PC-9 (cell line): ENCODE measurements at regions not wholly inside any gene's neighbourhood (a gene's known extent, or its start where the extent isn't known, plus 50 kb on each side); places are given as distances from the start of the nearest gene placed in this dataset.

Source experiments
- BruUV-seq: library from RNA; stranded (reverse); fragments of 400-500 nt; replicated peaks from 2 replicates; lab custom pipeline; 2021; lab: Mats Ljungman, UMichigan
- CTCF ChIA-PET: fragments of 300-600 bp; sonication (Branson Sonifier 250); formaldehyde crosslinking; loops from one replicate; lab custom pipeline; 2022; ENCODE audit warnings: antibody characterized with exemption; lab: Charles Lee
- POLR2A ChIA-PET: fragments of 300-600 bp; sonication (Branson Sonifier 250); formaldehyde crosslinking; loops from one replicate; lab custom pipeline; 2022; ENCODE audit warnings: antibody characterized with exemption; ENCODE audit not compliant: unreplicated experiment; lab: Charles Lee
- DNase-seq, 2 experiments: peaks; one replicate each; pipeline versions ENCODE4 v3.0.0 to v3.0.0-alpha.2; 2015 to 2022; ENCODE audit warnings: mixed read lengths in 1 of 2
- H2AFZ ChIP-seq: fragments of 200-600 bp; sonication (generic); 2 replicates; pipeline ENCODE4 v1.8.1; 2017; ENCODE audit warnings: antibody characterized with exemption
- H3F3A ChIP-seq: fragments of 200-600 bp; sonication (generic); 2 replicates; pipeline ENCODE4 v1.8.1; 2017; ENCODE audit warnings: antibody characterized with exemption, mild to moderate bottlenecking, low read depth; ENCODE audit not compliant: insufficient read depth
- H3K27ac ChIP-seq: fragments of 200-600 bp; sonication (generic); 2 replicates; pipeline ENCODE4 v1.6.1; 2016; ENCODE audit warnings: mixed run types
- H3K27me3 ChIP-seq: fragments of 200-600 bp; sonication (generic); 2 replicates; pipeline ENCODE4 v1.6.1; 2016; ENCODE audit warnings: low read depth, mixed run types; ENCODE audit not compliant: insufficient read depth
- H3K36me3 ChIP-seq: fragments of 200-600 bp; sonication (generic); 2 replicates; pipeline ENCODE4 v1.6.1; 2016; ENCODE audit warnings: low read depth, mixed run types
- H3K4me1 ChIP-seq: fragments of 200-600 bp; sonication (generic); replicated peaks from 2 replicates; pipeline ENCODE4 v1.6.1; 2016; ENCODE audit warnings: mixed run types; ENCODE audit not compliant: insufficient read depth
- H3K4me2 ChIP-seq: fragments of 200-600 bp; sonication (generic); 2 replicates; pipeline ENCODE4 v1.6.1; 2017; ENCODE audit warnings: mixed run types
- H3K4me3 ChIP-seq: fragments of 200-600 bp; sonication (generic); 2 replicates; pipeline ENCODE4 v1.6.1; 2016; ENCODE audit warnings: mixed run types
- H3K79me2 ChIP-seq: fragments of 200-600 bp; sonication (generic); 2 replicates; pipeline ENCODE4 v1.6.1; 2017; ENCODE audit warnings: low read depth, mixed run types
- H3K9me2 ChIP-seq: fragments of 200-600 bp; sonication (generic); 2 replicates; pipeline ENCODE4 v1.8.1; 2017; ENCODE audit warnings: mild to moderate bottlenecking; ENCODE audit not compliant: insufficient read depth
- H3K9me3 ChIP-seq: fragments of 200-600 bp; sonication (generic); 2 replicates; pipeline ENCODE4 v1.8.1; 2016; ENCODE audit warnings: low read depth; ENCODE audit not compliant: insufficient read depth
- H4K20me1 ChIP-seq: fragments of 200-600 bp; sonication (generic); 2 replicates; pipeline ENCODE4 v1.8.1; 2017; ENCODE audit not compliant: insufficient read depth
- CTCF ChIP-seq: fragments of 200-600 bp; sonication (generic); conservative IDR thresholded peaks from 2 replicates; pipeline ENCODE4 v1.6.1; 2017; ENCODE audit warnings: mixed run types, antibody characterized with exemption, mild to moderate bottlenecking, moderate library complexity
- EZH2 ChIP-seq: fragments of 200-600 bp; sonication (generic); IDR thresholded peaks from 2 replicates; pipeline ENCODE4 v1.8.0; 2017; ENCODE audit warnings: antibody characterized with exemption, low read depth
- intact Hi-C: fragments of 100-400 bp; cut with micrococcal nuclease; formaldehyde crosslinking; loops from one replicate; pipeline ENCODE4 v1.10.0; 2022; ENCODE audit not compliant: unreplicated experiment

GRCh38 chr2:84175970-84176369, 283.1 kb downstream of the SUCLG1 start:
- Histone ChIP-seq H3F3A (no peaks in the 10 kb centered on the region), H3K4me3 (no peak overlapping the region), H3K79me2 (no peaks in the 10 kb centered on the region), H3K27me3 (no peaks in the 10 kb centered on the region), H4K20me1 (no peaks in the 10 kb centered on the region), H2AFZ (no peak overlapping the region), H3K27ac (no peak overlapping the region), H3K9me3 (no peaks in the 10 kb centered on the region), H3K4me1 (no peaks in the 10 kb centered on the region), H3K9me2 (no peaks in the 10 kb centered on the region; the same call in 1 of the 2 replicates), H3K36me3 (no peaks in the 10 kb centered on the region), H3K4me2 (no peak overlapping the region)
- TF ChIP-seq EZH2 (no peak), CTCF (no peak)
- intact Hi-C loops = no loop called here
- BruUV-seq = no TSS peak
- no peak for DNase-seq
- ChIA-PET CTCF (no interaction called here), POLR2A (no interaction called here)

- POLR2A ChIA-PET = no interaction called here
- no TSS peak for BruUV-seq
- TF ChIP-seq CTCF (no peak), EZH2 (no peak)
- Histone ChIP-seq H3K4me3 (no peak overlapping the region), H3K27ac (no peak overlapping the region), H3K79me2 (no peaks in the 10 kb centered on the region), H4K20me1 (no peaks in the 10 kb centered on the region), H3K36me3 (no peaks in the 10 kb centered on the region), H3K9me2 (no peaks in the 10 kb centered on the region; the same call in 1 of the 2 replicates), H3K27me3 (no peaks in the 10 kb centered on the region), H3F3A (no peaks in the 10 kb centered on the region), H3K4me1 (no peaks in the 10 kb centered on the region), H3K9me3 (no peaks in the 10 kb centered on the region), H2AFZ (no peak overlapping the region), H3K4me2 (no peak overlapping the region)
- DNase-seq = no peak
- CTCF ChIA-PET = no interaction called here
- intact Hi-C loops = no loop called here
Measured at GRCh38 chr2:84175340-84175739, 283.7 kb downstream of the SUCLG1 start.

- Histone ChIP-seq H3K79me2 (no peaks in the 10 kb centered on the region), H3K9me3 (no peaks in the 10 kb centered on the region), H3K27ac (no peak overlapping the region), H3K9me2 (no peaks in the 10 kb centered on the region; the same call in 1 of the 2 replicates), H3K36me3 (no peaks in the 10 kb centered on the region), H3K27me3 (no peaks in the 10 kb centered on the region), H3K4me2 (no peak overlapping the region), H2AFZ (no peak overlapping the region), H3F3A (no peaks in the 10 kb centered on the region), H3K4me1 (no peaks in the 10 kb centered on the region), H3K4me3 (no peak overlapping the region), H4K20me1 (no peaks in the 10 kb centered on the region)
- ChIA-PET POLR2A (no interaction called here), CTCF (no interaction called here)
- TF ChIP-seq EZH2 (no peak), CTCF (no peak)
- intact Hi-C loops = no loop called here
- no TSS peak for BruUV-seq
- no peak for DNase-seq
Measured at GRCh38 chr2:84173041-84173440, 286.0 kb downstream of the SUCLG1 start.
